IMR-90 (cell line): ENCODE measurements at regions not wholly inside any gene's neighbourhood (a gene's known extent, or its start where the extent isn't known, plus 50 kb on each side); places are given as distances from the start of the nearest gene placed in this dataset.

ENCODE experiments used
- BHLHE40 ChIP-seq: fragments of 150-350 bp; IDR thresholded peaks from 2 replicates; pipeline ENCODE4 v1.6.1; 2016; ENCODE audit warnings: mild to moderate bottlenecking, low read depth, low read length
- POLR2A ChIP-seq: IDR thresholded peaks from 2 replicates; pipeline ENCODE4 v1.6.1; 2012; ENCODE audit warnings: mild to moderate bottlenecking, low read depth, low read length
- RAD21 ChIP-seq: IDR thresholded peaks from 2 replicates; pipeline ENCODE4 v1.6.1; 2012; ENCODE audit warnings: low read length, improper control_type of control experiment
- RFX5 ChIP-seq: IDR thresholded peaks from 2 replicates; pipeline ENCODE4 v1.8.0; 2012; ENCODE audit warnings: low read depth, mild to moderate bottlenecking, low read length, moderate library complexity
- SMC3 ChIP-seq: fragments of 150-350 bp; IDR thresholded peaks from 2 replicates; pipeline ENCODE4 v1.6.1; 2016; ENCODE audit warnings: low read depth, mild to moderate bottlenecking, antibody characterized with exemption, low read length, moderate library complexity
- TF ChIP-seq, protein P1 (sequence below): fragments of 150-350 bp; IDR thresholded peaks from 2 replicates; pipeline ENCODE4 v1.6.1; 2016; ENCODE audit warnings: low read depth, mild to moderate bottlenecking, low read length, moderate library complexity, borderline replicate concordance
- TF ChIP-seq, protein P2 (sequence below): conservative IDR thresholded peaks from 2 replicates; pipeline ENCODE4 v1.5.1; 2012; ENCODE audit warnings: mild to moderate bottlenecking, low read depth, low read length, improper control_type of control experiment

GRCh38 chr9:87442451-87442850, 55.2 kb upstream of the DAPK1 start:
- TF ChIP-seq, protein P1, sequence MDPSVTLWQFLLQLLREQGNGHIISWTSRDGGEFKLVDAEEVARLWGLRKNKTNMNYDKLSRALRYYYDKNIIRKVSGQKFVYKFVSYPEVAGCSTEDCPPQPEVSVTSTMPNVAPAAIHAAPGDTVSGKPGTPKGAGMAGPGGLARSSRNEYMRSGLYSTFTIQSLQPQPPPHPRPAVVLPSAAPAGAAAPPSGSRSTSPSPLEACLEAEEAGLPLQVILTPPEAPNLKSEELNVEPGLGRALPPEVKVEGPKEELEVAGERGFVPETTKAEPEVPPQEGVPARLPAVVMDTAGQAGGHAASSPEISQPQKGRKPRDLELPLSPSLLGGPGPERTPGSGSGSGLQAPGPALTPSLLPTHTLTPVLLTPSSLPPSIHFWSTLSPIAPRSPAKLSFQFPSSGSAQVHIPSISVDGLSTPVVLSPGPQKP = no peak
- TF ChIP-seq, protein P2, sequence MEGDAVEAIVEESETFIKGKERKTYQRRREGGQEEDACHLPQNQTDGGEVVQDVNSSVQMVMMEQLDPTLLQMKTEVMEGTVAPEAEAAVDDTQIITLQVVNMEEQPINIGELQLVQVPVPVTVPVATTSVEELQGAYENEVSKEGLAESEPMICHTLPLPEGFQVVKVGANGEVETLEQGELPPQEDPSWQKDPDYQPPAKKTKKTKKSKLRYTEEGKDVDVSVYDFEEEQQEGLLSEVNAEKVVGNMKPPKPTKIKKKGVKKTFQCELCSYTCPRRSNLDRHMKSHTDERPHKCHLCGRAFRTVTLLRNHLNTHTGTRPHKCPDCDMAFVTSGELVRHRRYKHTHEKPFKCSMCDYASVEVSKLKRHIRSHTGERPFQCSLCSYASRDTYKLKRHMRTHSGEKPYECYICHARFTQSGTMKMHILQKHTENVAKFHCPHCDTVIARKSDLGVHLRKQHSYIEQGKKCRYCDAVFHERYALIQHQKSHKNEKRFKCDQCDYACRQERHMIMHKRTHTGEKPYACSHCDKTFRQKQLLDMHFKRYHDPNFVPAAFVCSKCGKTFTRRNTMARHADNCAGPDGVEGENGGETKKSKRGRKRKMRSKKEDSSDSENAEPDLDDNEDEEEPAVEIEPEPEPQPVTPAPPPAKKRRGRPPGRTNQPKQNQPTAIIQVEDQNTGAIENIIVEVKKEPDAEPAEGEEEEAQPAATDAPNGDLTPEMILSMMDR = no peak
- no peak for TF ChIP-seq POLR2A
- no peak for TF ChIP-seq RAD21
- no peak for TF ChIP-seq BHLHE40
- TF ChIP-seq SMC3 = no peak
- TF ChIP-seq RFX5 = no peak
